ENCODE measurements at regions not wholly inside any gene's neighbourhood (a gene's known extent, or its start where the extent isn't known, plus 50 kb on each side); places are given as distances from the start of the nearest gene placed in this dataset.

DNA sequence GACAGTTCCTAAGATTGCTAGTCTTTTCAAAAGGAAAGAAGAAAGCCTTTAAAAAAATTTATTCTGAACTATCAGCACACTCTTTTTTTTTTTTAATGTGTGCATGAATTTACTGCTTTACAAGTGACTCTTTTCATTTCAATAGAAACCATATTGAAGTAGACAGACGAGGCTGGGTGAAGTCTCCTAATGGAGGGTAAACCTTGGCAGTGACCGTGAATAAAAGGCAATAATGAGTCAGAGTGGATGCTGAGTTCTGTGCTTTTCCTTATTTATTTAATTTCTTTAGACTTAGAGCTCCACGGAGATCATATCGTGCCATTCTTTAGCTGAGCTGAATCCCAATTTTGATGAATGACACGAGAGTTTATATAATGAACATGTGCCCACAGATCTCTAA is 196.9 kb downstream of the PRL start:
- Histone ChIP-seq H3K23ac (ENCODE audit: insufficient read length, low read depth, low read length) (no peak overlapping the region), H4K8ac (replicated peaks; ENCODE audit: insufficient read length, low read depth, low read length) (no peak overlapping the region), H4K20me1 (ENCODE audit: control insufficient read depth, insufficient read depth, insufficient read length) (no peaks in the 10 kb centered on the region), H3K14ac (ENCODE audit: insufficient read depth, low read length) (no peak overlapping the region), H3K18ac (ENCODE audit: insufficient read length, low read depth, low read length) (no peak overlapping the region), H3K4me1 (ENCODE audit: insufficient read depth, low read length) (no peaks in the 10 kb centered on the region), H2AK5ac (ENCODE audit: insufficient read length, low read length) (no peak overlapping the region), H3K4me2 (ENCODE audit: insufficient read depth, insufficient read length, low read length) (no peak overlapping the region), H4K91ac (ENCODE audit: insufficient read length, low read depth, low read length) (no peak overlapping the region), H2BK12ac (ENCODE audit: insufficient read length, low read depth, low read length) (no peak overlapping the region), H3K56ac (ENCODE audit: insufficient read length, low read depth, low read length) (no peak overlapping the region), H4K5ac (ENCODE audit: insufficient read length, low read depth, low read length) (no peak overlapping the region), H2BK20ac (ENCODE audit: low read depth, low read length, poor library complexity, severe bottlenecking) (no peak overlapping the region), H3K79me1 (ENCODE audit: insufficient read depth, low read depth, low read length, poor library complexity, severe bottlenecking) (no peaks in the 10 kb centered on the region), H2AFZ (ENCODE audit: low read length) (no peak overlapping the region), H3K9ac (ENCODE audit: extremely low read depth, insufficient read length, low read length) (no peak overlapping the region), H3K79me2 (ENCODE audit: insufficient read depth, low read length) (no peaks in the 10 kb centered on the region), H2BK5ac (ENCODE audit: insufficient read length, low read length) (no peak overlapping the region), H3K27ac (ENCODE audit: insufficient read length, low read depth, low read length) (no peak overlapping the region), H3K9me3 (ENCODE audit: control insufficient read depth, low read depth, low read length) (no peaks in the 10 kb centered on the region), H3K4ac (ENCODE audit: low read depth, low read length) (no peak overlapping the region), H2BK15ac (ENCODE audit: low read depth, low read length) (no peak overlapping the region), H3T11ph (ENCODE audit: low read length) (no peak overlapping the region), H2BK120ac (ENCODE audit: low read depth, low read length, poor library complexity, severe bottlenecking) (no peak overlapping the region), H3K23me2 (ENCODE audit: insufficient read length, low read depth, low read length, poor library complexity, severe bottlenecking) (no peaks in the 10 kb centered on the region), H3K27me3 (ENCODE audit: insufficient read depth, low read length) (no peaks in the 10 kb centered on the region)
- no peak for TF ChIP-seq CTCF (conservative IDR thresholded peaks at IDR 0.05)
- H3K4me3 Mint-ChIP-seq = no peak overlapping the region
- peaks cover 3% of the 10 kb centered on the region in 2 experiments; a peak in 1 of 4 replicates for H3K4me1 Mint-ChIP-seq
- WGBS (ENCODE audit: extremely low coverage, insufficient read length, low lambda C conversion rate) = no CpG with 5 or more reads among the region's 5 CpGs
- no peaks in the 10 kb centered on the region for H3K27me3 Mint-ChIP-seq (ENCODE audit: low read depth)
- no peaks in the 10 kb centered on the region for H3K36me3 Mint-ChIP-seq (ENCODE audit: insufficient read depth in 1 of 3, low read depth in 3 of 3)
- DNase-seq = no peak
- no peaks in the 10 kb centered on the region for H3K9me3 Mint-ChIP-seq
- no peak overlapping the region for H3K27ac Mint-ChIP-seq
